Activated naive CD8-positive, alpha-beta T cell treated with anti-CD3 and anti-CD28 coated beads, Interleukin-2, amount 10 ng/mL, durations not matched to agents 7 days and 5 days (primary cell): ENCODE measurements at regions not wholly inside any gene's neighbourhood (a gene's known extent, or its start where the extent isn't known, plus 50 kb on each side); places are given as distances from the start of the nearest gene placed in this dataset.
"Not testable (repeated sequence)": the region's sequence is repeated elsewhere in the genome, so short reads cannot be mapped to it uniquely, and the experiment has no call there.

Experiments used
- ATAC-seq: fragments of 150-1000 bp; cut with Tn5 transposase; one replicate; pipeline ENCODE4 v1.10.0; 2021; ENCODE audit warnings: low read depth, moderate library complexity
- POLR2A ChIA-PET: fragments of 350-600 bp; sonication (Branson Sonifier 250); formaldehyde crosslinking; loops from one replicate; lab custom pipeline; 2021; ENCODE audit warnings: antibody characterized with exemption; lab: Charles Lee
- DNase-seq: peaks from one replicate; pipeline ENCODE4 v3.0.0; 2021
- H3K27ac Mint-ChIP-seq: one replicate; pipeline ENCODE4 v1.8.0; 2022; ENCODE audit warnings: mild to moderate bottlenecking, mixed read lengths
- H3K27me3 Mint-ChIP-seq: one replicate; pipeline ENCODE4 v1.8.0; 2022; ENCODE audit warnings: mild to moderate bottlenecking, moderate library complexity, mixed read lengths
- H3K36me3 Mint-ChIP-seq: one replicate; pipeline ENCODE4 v1.8.0; 2021; ENCODE audit warnings: mild to moderate bottlenecking, mixed read lengths
- H3K4me1 Mint-ChIP-seq: one replicate; pipeline ENCODE4 v1.8.0; 2021; ENCODE audit warnings: mixed read lengths
- H3K4me3 Mint-ChIP-seq: one replicate; pipeline ENCODE4 v1.8.0; 2022; ENCODE audit warnings: mild to moderate bottlenecking, moderate library complexity, mixed read lengths
- H3K9me3 Mint-ChIP-seq: one replicate; pipeline ENCODE4 v1.8.0; 2021; ENCODE audit warnings: mixed read lengths

- H3K9me3 Mint-ChIP-seq: no peaks in the 10 kb centered on the region
- no peaks in the 10 kb centered on the region for H3K27me3 Mint-ChIP-seq
- ATAC-seq (no peak), DNase-seq (no peak)
- H3K27ac Mint-ChIP-seq: no peak overlapping the region
- no peaks in the 10 kb centered on the region for H3K4me1 Mint-ChIP-seq
- POLR2A ChIA-PET: no interaction called here
- no peaks in the 10 kb centered on the region for H3K36me3 Mint-ChIP-seq
- H3K4me3 Mint-ChIP-seq: no peak overlapping the region
Observed at GRCh38 chr13:83761631-83762030, 120.6 kb downstream of the SLITRK1 start.

DNA sequence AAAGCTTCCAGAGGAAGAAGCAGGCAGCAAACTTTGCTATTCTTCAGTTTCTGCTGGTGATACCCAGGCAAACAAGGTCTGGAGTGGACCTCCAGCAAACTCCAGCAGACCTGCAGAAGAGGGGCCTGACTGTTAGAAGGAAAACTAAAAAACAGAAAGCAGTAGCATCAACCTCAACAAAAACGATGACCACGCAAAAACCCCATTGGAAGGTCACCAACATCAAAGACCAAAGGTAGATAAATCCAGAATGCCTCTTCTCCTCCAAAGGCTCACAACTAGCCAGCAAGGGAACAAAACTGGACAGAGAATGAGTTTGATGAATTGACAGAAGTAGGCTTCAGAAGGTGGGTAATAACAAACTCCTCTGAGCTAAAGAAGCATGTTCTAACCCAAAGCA lies 127.1 kb downstream of the SLITRK1 start:
- not testable (repeated sequence) for H3K4me1 Mint-ChIP-seq

GRCh38 chr13:83753912-83754624 lies 128.2 kb downstream of the SLITRK1 start:
- Mint-ChIP-seq H3K4me1 (no peaks in the 10 kb centered on the region), H3K27me3 (no peaks in the 10 kb centered on the region), H3K27ac (no peak overlapping the region), H3K4me3 (no peak overlapping the region), H3K36me3 (no peaks in the 10 kb centered on the region), H3K9me3 (peaks cover 5% of the 10 kb centered on the region)
- POLR2A ChIA-PET: no interaction called here
- DNase-seq (no peak), ATAC-seq (no peak)

More for the DNA sequence above, 127.1 kb downstream of the SLITRK1 start:
- H3K9me3 Mint-ChIP-seq, POLR2A ChIA-PET, H3K4me3 Mint-ChIP-seq, DNase-seq, ATAC-seq, H3K36me3 Mint-ChIP-seq, H3K27ac Mint-ChIP-seq, H3K27me3 Mint-ChIP-seq: not testable (repeated sequence)

GRCh38 chr13:83752141-83752540 lies 130.1 kb downstream of the SLITRK1 start:
- ATAC-seq (no peak), DNase-seq (no peak)
- Mint-ChIP-seq H3K27ac (no peak overlapping the region), H3K9me3 (peaks cover 5% of the 10 kb centered on the region), H3K36me3 (no peaks in the 10 kb centered on the region), H3K4me3 (no peak overlapping the region), H3K27me3 (no peaks in the 10 kb centered on the region), H3K4me1 (no peaks in the 10 kb centered on the region)
- POLR2A ChIA-PET: no interaction called here

- H3K4me1 Mint-ChIP-seq: no peaks in the 10 kb centered on the region
- ATAC-seq (no peak), DNase-seq (no peak)
- H3K4me3 Mint-ChIP-seq: no peak overlapping the region
- no peak overlapping the region for H3K27ac Mint-ChIP-seq
- POLR2A ChIA-PET: no interaction called here
- no peaks in the 10 kb centered on the region for H3K9me3 Mint-ChIP-seq
- H3K27me3 Mint-ChIP-seq: no peaks in the 10 kb centered on the region
- no peaks in the 10 kb centered on the region for H3K36me3 Mint-ChIP-seq
Observed at GRCh38 chr13:83740622-83741021, 141.7 kb downstream of the SLITRK1 start.

DNA sequence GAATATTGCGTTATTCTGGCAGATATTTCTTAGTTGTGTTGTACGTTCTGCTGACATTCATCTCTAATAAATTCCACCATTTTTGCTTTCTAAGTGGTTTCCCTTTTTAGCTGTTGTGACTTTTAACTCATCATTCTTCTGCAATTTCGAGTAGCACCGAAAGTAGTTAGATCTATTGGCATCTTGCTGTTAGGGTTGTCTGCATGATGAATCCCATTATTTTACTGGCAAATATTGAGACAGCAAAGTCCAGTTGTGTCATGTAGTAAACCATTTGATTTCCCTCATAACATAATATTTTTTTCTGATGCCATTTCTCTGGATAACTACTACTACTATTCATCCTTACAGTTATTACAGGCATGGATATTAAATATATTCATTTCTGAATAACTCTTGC lies 143.9 kb downstream of the SLITRK1 start:
- H3K4me1 Mint-ChIP-seq: no peaks in the 10 kb centered on the region
- POLR2A ChIA-PET: no interaction called here
- H3K36me3 Mint-ChIP-seq: no peaks in the 10 kb centered on the region
- no peak for DNase-seq
- no peak overlapping the region for H3K4me3 Mint-ChIP-seq
- no peaks in the 10 kb centered on the region for H3K9me3 Mint-ChIP-seq
- H3K27me3 Mint-ChIP-seq: no peaks in the 10 kb centered on the region
- ATAC-seq: no peak
- H3K27ac Mint-ChIP-seq: no peak overlapping the region

DNA sequence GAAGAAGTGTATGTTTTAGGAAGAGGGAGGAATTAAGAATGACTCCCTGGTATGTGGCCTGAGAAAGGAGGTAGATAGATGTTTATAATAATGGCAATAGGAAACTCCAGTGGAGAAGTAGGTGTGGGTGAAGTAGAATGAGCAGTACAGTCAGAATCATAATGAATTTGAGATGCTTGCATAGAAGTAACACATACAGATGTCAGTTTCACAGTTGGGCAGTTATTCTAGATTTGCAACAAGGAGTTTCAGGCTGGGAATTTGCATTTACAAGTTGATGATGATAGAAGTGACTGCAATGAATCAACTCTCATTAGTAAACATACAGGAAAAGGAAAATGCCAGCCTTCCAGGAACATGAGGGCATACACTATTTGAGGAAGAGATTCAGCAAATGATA lies 149.0 kb downstream of the SLITRK1 start:
- POLR2A ChIA-PET: no interaction called here
- H3K4me3 Mint-ChIP-seq: no peak overlapping the region
- H3K36me3 Mint-ChIP-seq: no peaks in the 10 kb centered on the region
- H3K27me3 Mint-ChIP-seq: no peaks in the 10 kb centered on the region
- DNase-seq (no peak), ATAC-seq (no peak)
- no peak overlapping the region for H3K27ac Mint-ChIP-seq
- no peaks in the 10 kb centered on the region for H3K4me1 Mint-ChIP-seq
- no peaks in the 10 kb centered on the region for H3K9me3 Mint-ChIP-seq

- Mint-ChIP-seq H3K4me1 (no peaks in the 10 kb centered on the region), H3K9me3 (no peaks in the 10 kb centered on the region), H3K27me3 (no peaks in the 10 kb centered on the region), H3K27ac (no peak overlapping the region), H3K36me3 (no peaks in the 10 kb centered on the region), H3K4me3 (no peak overlapping the region)
- ATAC-seq: no peak
- DNase-seq: no peak
- POLR2A ChIA-PET: no interaction called here
Observed at GRCh38 chr13:83732755-83733154, 149.5 kb downstream of the SLITRK1 start.

DNA sequence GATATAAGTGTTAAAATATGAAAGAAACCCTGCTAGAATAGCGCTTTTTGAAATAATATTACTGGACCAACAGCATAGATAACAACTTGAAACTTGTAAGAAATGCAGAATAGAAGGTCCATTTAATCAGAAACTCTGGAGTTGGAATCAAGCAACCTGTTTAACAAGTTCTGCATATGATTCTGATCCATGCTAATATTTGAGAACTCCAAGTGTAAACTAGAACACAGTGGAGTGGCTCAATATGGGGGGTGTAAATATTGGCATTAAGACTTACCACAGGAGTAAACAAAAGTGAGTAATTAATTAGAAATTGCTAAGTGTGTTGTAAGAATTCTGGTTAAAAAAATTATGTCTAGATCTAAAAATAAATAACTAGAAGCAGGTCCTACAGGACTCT lies 151.2 kb downstream of the SLITRK1 start:
- no peak overlapping the region for H3K27ac Mint-ChIP-seq
- no peaks in the 10 kb centered on the region for H3K36me3 Mint-ChIP-seq
- no peaks in the 10 kb centered on the region for H3K4me1 Mint-ChIP-seq
- no peaks in the 10 kb centered on the region for H3K27me3 Mint-ChIP-seq
- H3K4me3 Mint-ChIP-seq: no peak overlapping the region
- DNase-seq (no peak), ATAC-seq (no peak)
- POLR2A ChIA-PET: no interaction called here
- no peaks in the 10 kb centered on the region for H3K9me3 Mint-ChIP-seq

DNA sequence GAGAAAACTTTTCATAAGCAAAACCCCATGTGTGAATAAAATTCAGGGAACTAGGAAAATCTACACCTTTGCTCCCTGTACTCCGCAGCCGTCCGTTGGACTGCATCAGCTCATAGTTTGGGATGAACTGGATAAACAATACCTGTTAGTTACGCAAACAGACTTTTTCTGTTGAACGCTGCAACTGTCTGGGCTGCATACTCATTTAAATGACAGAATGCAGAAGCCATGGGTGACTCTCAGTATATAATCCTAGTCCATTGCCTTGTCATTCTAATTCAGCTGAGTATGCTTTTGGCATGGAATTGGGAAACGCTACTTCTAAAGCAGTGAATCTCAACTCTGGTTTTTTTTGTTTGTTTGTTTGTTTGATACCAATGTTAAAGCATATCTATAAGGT lies 151.6 kb downstream of the SLITRK1 start:
- ATAC-seq (no peak), DNase-seq (no peak)
- POLR2A ChIA-PET: no interaction called here
- Mint-ChIP-seq H3K27ac (no peak overlapping the region), H3K36me3 (no peaks in the 10 kb centered on the region), H3K27me3 (no peaks in the 10 kb centered on the region), H3K4me1 (no peaks in the 10 kb centered on the region), H3K4me3 (no peak overlapping the region), H3K9me3 (no peaks in the 10 kb centered on the region)

- no peak overlapping the region for H3K4me3 Mint-ChIP-seq
- ATAC-seq: no peak
- no peaks in the 10 kb centered on the region for H3K27me3 Mint-ChIP-seq
- no peaks in the 10 kb centered on the region for H3K36me3 Mint-ChIP-seq
- no peak for DNase-seq
- H3K9me3 Mint-ChIP-seq: no peaks in the 10 kb centered on the region
- no peak overlapping the region for H3K27ac Mint-ChIP-seq
- no peaks in the 10 kb centered on the region for H3K4me1 Mint-ChIP-seq
- POLR2A ChIA-PET: no interaction called here
Observed at GRCh38 chr13:83722443-83722842, 159.8 kb downstream of the SLITRK1 start.

GRCh38 chr13:83716121-83716520 lies 166.2 kb downstream of the SLITRK1 start:
- DNase-seq (no peak), ATAC-seq (no peak)
- Mint-ChIP-seq H3K36me3 (no peaks in the 10 kb centered on the region), H3K27ac (no peak overlapping the region), H3K9me3 (no peaks in the 10 kb centered on the region), H3K4me3 (no peak overlapping the region), H3K4me1 (no peaks in the 10 kb centered on the region), H3K27me3 (no peaks in the 10 kb centered on the region)
- POLR2A ChIA-PET: no interaction called here

- H3K9me3 Mint-ChIP-seq: no peaks in the 10 kb centered on the region
- H3K4me1 Mint-ChIP-seq: no peaks in the 10 kb centered on the region
- H3K27me3 Mint-ChIP-seq: no peaks in the 10 kb centered on the region
- H3K27ac Mint-ChIP-seq: no peak overlapping the region
- no peak for ATAC-seq
- no peak overlapping the region for H3K4me3 Mint-ChIP-seq
- POLR2A ChIA-PET: no interaction called here
- H3K36me3 Mint-ChIP-seq: no peaks in the 10 kb centered on the region
- no peak for DNase-seq
Observed at GRCh38 chr13:83714236-83714635, 168.0 kb downstream of the SLITRK1 start.

DNA sequence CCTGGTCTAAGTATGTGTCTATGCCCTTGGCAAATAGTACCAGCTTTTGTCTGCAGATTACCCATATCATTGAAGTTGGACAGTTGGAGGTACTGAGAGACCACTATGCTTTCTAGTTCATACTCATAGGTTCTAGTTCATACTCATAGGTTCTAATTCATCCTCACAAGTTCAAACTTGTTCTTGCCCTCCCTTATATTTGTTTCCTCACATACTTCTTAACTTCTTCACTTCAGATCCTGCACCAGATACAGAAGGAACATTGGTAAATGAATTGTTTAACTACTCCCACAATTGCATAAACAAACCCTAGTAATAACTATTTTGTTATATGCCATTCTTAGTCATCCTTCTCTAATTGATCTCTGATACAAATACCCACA lies 172.2 kb downstream of the SLITRK1 start:
- Mint-ChIP-seq H3K9me3 (no peaks in the 10 kb centered on the region), H3K27ac (no peak overlapping the region), H3K4me3 (no peak overlapping the region), H3K27me3 (no peaks in the 10 kb centered on the region), H3K36me3 (no peaks in the 10 kb centered on the region), H3K4me1 (no peaks in the 10 kb centered on the region)
- POLR2A ChIA-PET: no interaction called here
- ATAC-seq (no peak), DNase-seq (no peak)
